OCI-LY1 (cell line): ENCODE measurements at regions not wholly inside any gene's neighbourhood (a gene's known extent, or its start where the extent isn't known, plus 50 kb on each side); places are given as distances from the start of the nearest gene placed in this dataset.

Source experiments
- EZH2 ChIP-seq: fragments of 200-600 bp; sonication (generic), shearing (Covaris generic); IDR thresholded peaks from 2 replicates; pipeline ENCODE4 v1.8.0; 2017; ENCODE audit warnings: borderline replicate concordance, mixed run types, mild to moderate bottlenecking, antibody characterized with exemption, low read length, moderate library complexity, mixed read lengths
- TF ChIP-seq, protein P1 (sequence below): fragments of 200-600 bp; sonication (generic), shearing (Covaris generic); IDR thresholded peaks from 2 replicates; pipeline ENCODE4 v1.5.1; 2017; ENCODE audit warnings: mild to moderate bottlenecking, antibody characterized with exemption, low read length, moderate library complexity, mixed read lengths

DNA sequence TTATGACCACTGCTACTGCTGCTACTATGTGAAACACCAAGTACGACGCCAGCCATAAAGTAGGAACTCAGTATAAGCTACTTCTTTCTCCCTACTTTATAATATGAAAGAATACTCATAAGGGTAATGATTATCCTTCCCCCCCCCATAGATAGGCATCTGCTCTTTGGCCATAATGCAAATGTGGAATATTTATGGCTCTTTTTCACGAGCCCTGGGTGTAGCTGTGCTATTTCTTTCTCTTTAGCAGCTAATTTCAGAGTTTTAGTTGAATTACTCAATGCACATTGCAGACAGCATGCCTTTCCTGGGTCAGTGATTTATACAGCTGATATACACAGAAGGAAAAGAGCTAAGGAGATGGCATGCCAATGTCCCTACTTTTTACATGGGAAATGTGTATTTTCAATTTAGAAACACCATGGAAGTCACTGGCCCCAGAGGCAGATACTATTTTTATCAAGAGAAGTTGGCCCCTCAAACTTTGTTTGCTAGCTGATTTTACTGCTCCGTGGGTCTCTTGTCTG, 234.1 kb upstream of the KIAA1217 start:
- TF ChIP-seq, protein P1, sequence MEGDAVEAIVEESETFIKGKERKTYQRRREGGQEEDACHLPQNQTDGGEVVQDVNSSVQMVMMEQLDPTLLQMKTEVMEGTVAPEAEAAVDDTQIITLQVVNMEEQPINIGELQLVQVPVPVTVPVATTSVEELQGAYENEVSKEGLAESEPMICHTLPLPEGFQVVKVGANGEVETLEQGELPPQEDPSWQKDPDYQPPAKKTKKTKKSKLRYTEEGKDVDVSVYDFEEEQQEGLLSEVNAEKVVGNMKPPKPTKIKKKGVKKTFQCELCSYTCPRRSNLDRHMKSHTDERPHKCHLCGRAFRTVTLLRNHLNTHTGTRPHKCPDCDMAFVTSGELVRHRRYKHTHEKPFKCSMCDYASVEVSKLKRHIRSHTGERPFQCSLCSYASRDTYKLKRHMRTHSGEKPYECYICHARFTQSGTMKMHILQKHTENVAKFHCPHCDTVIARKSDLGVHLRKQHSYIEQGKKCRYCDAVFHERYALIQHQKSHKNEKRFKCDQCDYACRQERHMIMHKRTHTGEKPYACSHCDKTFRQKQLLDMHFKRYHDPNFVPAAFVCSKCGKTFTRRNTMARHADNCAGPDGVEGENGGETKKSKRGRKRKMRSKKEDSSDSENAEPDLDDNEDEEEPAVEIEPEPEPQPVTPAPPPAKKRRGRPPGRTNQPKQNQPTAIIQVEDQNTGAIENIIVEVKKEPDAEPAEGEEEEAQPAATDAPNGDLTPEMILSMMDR: no peak
- no peak for TF ChIP-seq EZH2
